ENCODE measurements at regions not wholly inside any gene's neighbourhood (a gene's known extent, or its start where the extent isn't known, plus 50 kb on each side); places are given as distances from the start of the nearest gene placed in this dataset.

DNA sequence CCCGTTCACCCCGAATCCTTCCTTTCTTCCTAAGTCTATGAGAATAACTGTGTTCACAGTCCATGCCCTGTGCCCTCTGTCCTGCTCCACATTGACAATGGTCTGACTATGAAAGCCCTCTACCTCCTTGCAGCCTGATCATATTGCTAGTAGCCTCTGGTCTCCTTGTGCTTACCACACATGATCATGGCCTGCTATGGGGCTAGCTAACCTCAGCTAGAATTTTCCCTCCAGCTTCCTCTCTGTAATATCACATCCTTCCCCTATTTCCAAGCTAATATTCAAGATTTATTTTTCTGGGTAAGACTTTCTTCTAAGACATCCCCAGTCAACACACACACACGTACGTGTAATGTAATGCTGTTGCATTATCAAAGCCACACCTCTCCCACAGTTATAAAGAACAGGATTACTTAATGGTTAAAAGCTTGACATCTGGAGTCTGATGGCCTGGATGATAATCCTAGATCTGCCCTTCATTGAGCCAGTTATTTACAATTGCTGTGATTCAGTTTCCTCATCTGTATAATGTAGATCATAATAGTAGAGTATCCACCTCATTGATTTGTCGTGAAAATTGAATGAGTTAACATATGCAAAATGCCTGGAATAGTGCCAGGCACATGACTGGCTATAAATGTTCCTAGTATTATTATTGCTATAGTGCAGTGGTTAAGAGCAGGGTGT lies 214.4 kb upstream of the BLID start:
- H3K27ac ChIP-seq (ENCODE audit: low read length), result no peak overlapping the region
- H3K4me3 ChIP-seq (ENCODE audit: low read depth in 1 of 2, low read length in 2 of 2), result no peak overlapping the region
- H2AFZ ChIP-seq (ENCODE audit: low read depth, low read length), result no peak overlapping the region
- H3K9ac ChIP-seq (ENCODE audit: low read depth, low read length), result no peak overlapping the region
- H3K4me1 ChIP-seq (ENCODE audit: insufficient read depth, low read length), result no peaks in the 10 kb centered on the region
- no peaks in the 10 kb centered on the region for H3K79me2 ChIP-seq (ENCODE audit: insufficient read depth, low read length)
- TF ChIP-seq, protein P1, sequence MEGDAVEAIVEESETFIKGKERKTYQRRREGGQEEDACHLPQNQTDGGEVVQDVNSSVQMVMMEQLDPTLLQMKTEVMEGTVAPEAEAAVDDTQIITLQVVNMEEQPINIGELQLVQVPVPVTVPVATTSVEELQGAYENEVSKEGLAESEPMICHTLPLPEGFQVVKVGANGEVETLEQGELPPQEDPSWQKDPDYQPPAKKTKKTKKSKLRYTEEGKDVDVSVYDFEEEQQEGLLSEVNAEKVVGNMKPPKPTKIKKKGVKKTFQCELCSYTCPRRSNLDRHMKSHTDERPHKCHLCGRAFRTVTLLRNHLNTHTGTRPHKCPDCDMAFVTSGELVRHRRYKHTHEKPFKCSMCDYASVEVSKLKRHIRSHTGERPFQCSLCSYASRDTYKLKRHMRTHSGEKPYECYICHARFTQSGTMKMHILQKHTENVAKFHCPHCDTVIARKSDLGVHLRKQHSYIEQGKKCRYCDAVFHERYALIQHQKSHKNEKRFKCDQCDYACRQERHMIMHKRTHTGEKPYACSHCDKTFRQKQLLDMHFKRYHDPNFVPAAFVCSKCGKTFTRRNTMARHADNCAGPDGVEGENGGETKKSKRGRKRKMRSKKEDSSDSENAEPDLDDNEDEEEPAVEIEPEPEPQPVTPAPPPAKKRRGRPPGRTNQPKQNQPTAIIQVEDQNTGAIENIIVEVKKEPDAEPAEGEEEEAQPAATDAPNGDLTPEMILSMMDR (IDR thresholded peaks at IDR 0.05; ENCODE audit: borderline replicate concordance, extremely low read depth, low read length, poor library complexity, severe bottlenecking), result no peak
- DNase-seq, result no peak
- no peak overlapping the region for H3K4me2 ChIP-seq (ENCODE audit: insufficient read depth, low read length)
- no peaks in the 10 kb centered on the region for H3K36me3 ChIP-seq (ENCODE audit: insufficient read depth, low read length)
- H3K27me3 ChIP-seq (ENCODE audit: insufficient read depth, low read length, poor library complexity), result peaks cover 10% of the 10 kb centered on the region
- ATAC-seq (ENCODE audit: insufficient read depth, low read depth), result no peak
- no peaks in the 10 kb centered on the region for H3K9me3 ChIP-seq (ENCODE audit: insufficient read depth, low read length, severe bottlenecking)
- H4K20me1 ChIP-seq (ENCODE audit: insufficient read depth, low read length), result no peaks in the 10 kb centered on the region

DNA sequence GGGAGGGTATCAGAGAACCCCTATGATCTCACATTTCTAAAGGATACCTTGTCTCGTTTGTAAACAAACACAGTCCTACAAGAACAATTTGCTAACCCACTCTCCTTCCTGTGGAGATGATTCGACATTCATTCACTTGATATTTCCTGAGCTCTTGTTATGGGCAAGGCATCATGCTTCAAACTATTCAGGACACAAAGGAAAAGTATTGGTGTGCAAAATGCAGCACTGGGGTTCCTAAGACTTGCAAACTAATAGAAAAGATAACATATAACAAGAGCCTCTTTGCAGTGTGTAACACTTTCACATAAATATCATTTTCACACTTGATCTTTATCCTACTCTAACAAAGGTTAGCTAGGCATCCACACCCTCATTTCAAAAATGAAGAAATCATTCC lies 211.5 kb upstream of the BLID start:
- Histone ChIP-seq H3K27me3 (ENCODE audit: insufficient read depth, low read length, poor library complexity) (peaks cover 7% of the 10 kb centered on the region), H3K9me3 (ENCODE audit: insufficient read depth, low read length, severe bottlenecking) (no peaks in the 10 kb centered on the region), H3K4me1 (ENCODE audit: insufficient read depth, low read length) (no peaks in the 10 kb centered on the region), H3K27ac (ENCODE audit: low read length) (no peak overlapping the region), H3K4me2 (ENCODE audit: insufficient read depth, low read length) (no peak overlapping the region), H3K79me2 (ENCODE audit: insufficient read depth, low read length) (no peaks in the 10 kb centered on the region), H3K36me3 (ENCODE audit: insufficient read depth, low read length) (no peaks in the 10 kb centered on the region), H4K20me1 (ENCODE audit: insufficient read depth, low read length) (no peaks in the 10 kb centered on the region), H3K9ac (ENCODE audit: low read depth, low read length) (no peak overlapping the region), H3K4me3 (ENCODE audit: low read depth in 1 of 2, low read length in 2 of 2) (no peak overlapping the region), H2AFZ (ENCODE audit: low read depth, low read length) (no peak overlapping the region)
- ATAC-seq (ENCODE audit: insufficient read depth, low read depth), result no peak
- TF ChIP-seq, protein P1 (IDR thresholded peaks at IDR 0.05; ENCODE audit: borderline replicate concordance, extremely low read depth, low read length, poor library complexity, severe bottlenecking), result no peak
- no peak for TF ChIP-seq EZH2 (IDR thresholded peaks at IDR 0.05; ENCODE audit: borderline replicate concordance, low read depth, low read length, severe bottlenecking)
- DNase-seq, result no peak

DNA sequence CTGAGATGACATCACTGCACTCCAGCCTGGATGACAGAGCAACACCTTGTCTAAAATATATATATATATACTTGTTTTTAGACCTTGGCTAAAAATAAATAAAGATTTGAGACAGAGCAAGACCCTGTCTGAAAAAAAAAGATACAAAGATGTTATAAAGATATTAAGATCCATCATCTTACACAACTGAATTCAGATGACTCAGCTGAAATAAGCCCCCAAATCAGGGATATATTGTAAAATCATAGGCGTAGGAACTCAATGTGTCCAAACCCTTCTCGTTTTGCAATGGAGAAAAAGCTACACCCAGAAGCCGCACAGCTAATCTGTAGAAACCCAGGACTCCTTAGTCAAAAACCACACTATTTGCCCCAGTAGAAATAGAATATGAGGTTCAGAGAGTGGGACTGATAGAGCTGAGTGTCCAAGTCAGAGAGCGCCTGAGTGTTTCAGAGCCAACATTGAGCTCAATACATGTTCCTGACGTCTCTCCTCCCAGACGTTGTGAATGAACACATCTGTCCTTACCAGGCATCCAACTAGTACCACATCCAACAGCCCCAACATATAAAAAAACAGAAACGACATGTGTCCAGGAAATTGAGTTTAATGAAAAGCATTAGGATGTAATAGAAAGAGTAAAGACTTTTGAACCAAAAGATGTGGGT lies 207.9 kb upstream of the BLID start:
- Histone ChIP-seq H3K4me3 (ENCODE audit: low read depth in 1 of 2, low read length in 2 of 2) (no peak overlapping the region), H3K27ac (ENCODE audit: low read length) (no peak overlapping the region), H3K79me2 (ENCODE audit: insufficient read depth, low read length) (no peaks in the 10 kb centered on the region), H2AFZ (ENCODE audit: low read depth, low read length) (no peak overlapping the region), H3K9me3 (ENCODE audit: insufficient read depth, low read length, severe bottlenecking) (no peaks in the 10 kb centered on the region), H3K9ac (ENCODE audit: low read depth, low read length) (no peak overlapping the region), H3K27me3 (ENCODE audit: insufficient read depth, low read length, poor library complexity) (peaks cover 3% of the 10 kb centered on the region), H3K36me3 (ENCODE audit: insufficient read depth, low read length) (no peaks in the 10 kb centered on the region), H4K20me1 (ENCODE audit: insufficient read depth, low read length) (no peaks in the 10 kb centered on the region), H3K4me2 (ENCODE audit: insufficient read depth, low read length) (no peak overlapping the region), H3K4me1 (ENCODE audit: insufficient read depth, low read length) (no peaks in the 10 kb centered on the region)
- TF ChIP-seq, protein P1 (IDR thresholded peaks at IDR 0.05; ENCODE audit: borderline replicate concordance, extremely low read depth, low read length, poor library complexity, severe bottlenecking), result no peak
- no peak for TF ChIP-seq EZH2 (IDR thresholded peaks at IDR 0.05; ENCODE audit: borderline replicate concordance, low read depth, low read length, severe bottlenecking)
- ATAC-seq (ENCODE audit: insufficient read depth, low read depth) (no peak), DNase-seq (no peak)
